ENCODE measurements at regions not wholly inside any gene's neighbourhood (a gene's known extent, or its start where the extent isn't known, plus 50 kb on each side); places are given as distances from the start of the nearest gene placed in this dataset.

DNA sequence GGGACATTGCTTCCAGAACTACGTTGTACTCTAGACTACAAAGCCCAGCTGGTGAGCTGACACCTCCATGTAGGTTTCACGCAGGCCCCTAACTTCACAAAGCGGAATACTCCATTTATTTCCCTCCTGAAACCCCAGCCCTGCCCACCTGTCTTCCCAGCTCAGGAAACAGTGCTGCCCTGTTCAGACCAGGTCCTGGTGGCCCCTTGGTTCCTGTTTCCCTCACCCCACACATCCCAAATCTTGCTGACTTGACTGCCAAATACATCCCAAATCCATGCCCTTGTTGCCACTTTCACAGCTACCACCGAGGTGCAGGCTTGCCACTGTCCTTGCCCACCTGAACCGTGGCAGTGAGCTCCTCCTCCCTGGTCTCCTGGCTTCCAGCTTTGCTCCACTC lies 113.1 kb upstream of the PTPN1 start:
- TF ChIP-seq, protein P1, sequence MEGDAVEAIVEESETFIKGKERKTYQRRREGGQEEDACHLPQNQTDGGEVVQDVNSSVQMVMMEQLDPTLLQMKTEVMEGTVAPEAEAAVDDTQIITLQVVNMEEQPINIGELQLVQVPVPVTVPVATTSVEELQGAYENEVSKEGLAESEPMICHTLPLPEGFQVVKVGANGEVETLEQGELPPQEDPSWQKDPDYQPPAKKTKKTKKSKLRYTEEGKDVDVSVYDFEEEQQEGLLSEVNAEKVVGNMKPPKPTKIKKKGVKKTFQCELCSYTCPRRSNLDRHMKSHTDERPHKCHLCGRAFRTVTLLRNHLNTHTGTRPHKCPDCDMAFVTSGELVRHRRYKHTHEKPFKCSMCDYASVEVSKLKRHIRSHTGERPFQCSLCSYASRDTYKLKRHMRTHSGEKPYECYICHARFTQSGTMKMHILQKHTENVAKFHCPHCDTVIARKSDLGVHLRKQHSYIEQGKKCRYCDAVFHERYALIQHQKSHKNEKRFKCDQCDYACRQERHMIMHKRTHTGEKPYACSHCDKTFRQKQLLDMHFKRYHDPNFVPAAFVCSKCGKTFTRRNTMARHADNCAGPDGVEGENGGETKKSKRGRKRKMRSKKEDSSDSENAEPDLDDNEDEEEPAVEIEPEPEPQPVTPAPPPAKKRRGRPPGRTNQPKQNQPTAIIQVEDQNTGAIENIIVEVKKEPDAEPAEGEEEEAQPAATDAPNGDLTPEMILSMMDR (conservative IDR thresholded peaks at IDR 0.05), result no peak
- TF ChIP-seq EZH2 (IDR thresholded peaks at IDR 0.05; ENCODE audit: low read depth), result no peak

Data from PC-9 (cell line).